Fibroblast of pulmonary artery (primary cell): ENCODE measurements at regions not wholly inside any gene's neighbourhood (a gene's known extent, or its start where the extent isn't known, plus 50 kb on each side); places are given as distances from the start of the nearest gene placed in this dataset.

Experiments
- DNase-seq: peaks from one replicate; pipeline ENCODE4 v3.0.0-alpha.2; 2010; ENCODE audit warnings: low read depth
- H3K4me3 ChIP-seq: replicated peaks from 2 replicates; pipeline ENCODE4 v1.5.1; 2011; ENCODE audit warnings: low read depth, mild to moderate bottlenecking, control low read depth, low read length, moderate library complexity
- CTCF ChIP-seq: IDR thresholded peaks from 2 replicates; pipeline ENCODE4 v1.5.1; 2011; ENCODE audit warnings: mild to moderate bottlenecking, control low read depth, low read length, inconsistent platforms; ENCODE audit errors: missing control alignments

GRCh38 chr9:115992834-115993233 is 160.8 kb upstream of the PAPPA start:
- peak; percentile 53 for DNase-seq
- TF ChIP-seq CTCF = no peak
- H3K4me3 ChIP-seq = no peak overlapping the region

- DNase-seq = peak; percentile 88
- TF ChIP-seq CTCF = no peak
- no peak overlapping the region for H3K4me3 ChIP-seq
These were observed 155.7 kb upstream of the PAPPA start for GRCh38 chr9:115997923-115998322.

DNA sequence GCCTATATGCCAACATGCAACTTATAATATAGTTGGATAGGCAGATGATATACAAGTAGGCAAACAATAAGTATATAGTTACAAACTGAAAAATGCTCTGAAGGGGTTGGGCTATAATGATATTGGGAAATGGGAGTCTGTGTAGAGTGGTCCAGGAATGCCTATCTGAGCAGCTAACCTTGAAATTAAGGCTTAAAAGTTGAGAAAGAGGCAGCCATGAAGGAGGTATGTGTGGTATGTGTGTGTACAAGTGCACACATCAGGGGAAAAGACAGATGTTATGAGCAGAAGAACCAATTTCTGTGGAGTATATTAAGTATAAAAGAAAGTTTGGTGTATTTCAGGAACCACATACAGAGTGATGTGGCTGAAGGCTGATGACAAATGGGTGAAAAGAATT is 154.9 kb upstream of the PAPPA start:
- no peak for TF ChIP-seq CTCF
- no peak overlapping the region for H3K4me3 ChIP-seq
- DNase-seq = peak; percentile 49

- no peak for TF ChIP-seq CTCF
- peak; percentile 87 for DNase-seq
- no peak overlapping the region for H3K4me3 ChIP-seq
These were observed 154.1 kb upstream of the PAPPA start for GRCh38 chr9:115999498-115999897.

- TF ChIP-seq CTCF = peak; percentile 37
- H3K4me3 ChIP-seq = no peak overlapping the region
- DNase-seq = peak; percentile 33
These were observed 152.8 kb upstream of the PAPPA start for GRCh38 chr9:116000748-116001329.

- no peak for DNase-seq
- TF ChIP-seq CTCF = no peak
- H3K4me3 ChIP-seq = no peak overlapping the region
These were observed 151.4 kb upstream of the PAPPA start for GRCh38 chr9:116002181-116002580.

- H3K4me3 ChIP-seq = no peak overlapping the region
- DNase-seq = peak; percentile 29
- TF ChIP-seq CTCF = no peak
These were observed 151.0 kb upstream of the PAPPA start for GRCh38 chr9:116002624-116003023.
